Activated CD8-positive, alpha-beta T cell treated with anti-CD3 and anti-CD28 coated beads for 36 hours (primary cell): ENCODE measurements at regions not wholly inside any gene's neighbourhood (a gene's known extent, or its start where the extent isn't known, plus 50 kb on each side); places are given as distances from the start of the nearest gene placed in this dataset.

Experiments used
- ATAC-seq: fragments of 200-7000 bp; cut with Tn5 transposase; one replicate; pipeline ENCODE4 v1.10.0; 2021; ENCODE audit warnings: mild to moderate bottlenecking, moderate library complexity
- CTCF ChIA-PET: fragments of 350-600 bp; sonication (Branson Sonifier 250); formaldehyde crosslinking; loops from one replicate; lab custom pipeline; 2021; ENCODE audit warnings: antibody characterized with exemption; lab: Charles Lee
- POLR2A ChIA-PET: fragments of 350-600 bp; sonication (Branson Sonifier 250); formaldehyde crosslinking; loops from one replicate; lab custom pipeline; 2021; ENCODE audit warnings: antibody characterized with exemption; lab: Charles Lee
- DNase-seq: peaks from one replicate; pipeline ENCODE4 v3.0.0-alpha.2; 2020
- H3K27ac Mint-ChIP-seq: one replicate; pipeline ENCODE4 v1.8.0; 2021; ENCODE audit warnings: mild to moderate bottlenecking, mixed read lengths
- H3K27me3 Mint-ChIP-seq: one replicate; pipeline ENCODE4 v1.8.0; 2021; ENCODE audit warnings: mixed read lengths
- H3K36me3 Mint-ChIP-seq: one replicate; pipeline ENCODE4 v1.8.0; 2021; ENCODE audit warnings: low read depth, mixed read lengths
- H3K4me1 Mint-ChIP-seq: one replicate; pipeline ENCODE4 v1.8.0; 2021; ENCODE audit warnings: low read depth, mixed read lengths
- H3K4me3 Mint-ChIP-seq: one replicate; pipeline ENCODE4 v1.8.0; 2021; ENCODE audit warnings: mild to moderate bottlenecking, moderate library complexity, mixed read lengths
- H3K9me3 Mint-ChIP-seq: one replicate; pipeline ENCODE4 v1.8.0; 2021; ENCODE audit warnings: mixed read lengths
- CTCF ChIP-seq: fragments of 200-600 bp; IDR thresholded peaks from one replicate; pipeline ENCODE4 v1.8.0; 2022; ENCODE audit warnings: antibody characterized with exemption, mild to moderate bottlenecking
- intact Hi-C: fragments of 100-400 bp; cut with micrococcal nuclease; formaldehyde crosslinking; loops from one replicate; pipeline ENCODE4 v1.10.0; 2022

- H3K27me3 Mint-ChIP-seq: peaks cover 7% of the 10 kb centered on the region
- intact Hi-C loops: no loop called here
- no peak for TF ChIP-seq CTCF
- H3K9me3 Mint-ChIP-seq: no peaks in the 10 kb centered on the region
- ATAC-seq: no peak
- ChIA-PET POLR2A (interaction anchor here (0.6 kb wide), 1 partner anchor 730 kb away, joined by 3 read pairs; no protein-coding TSS in a partner anchor), CTCF (no interaction called here)
- no peak overlapping the region for H3K27ac Mint-ChIP-seq
- no peaks in the 10 kb centered on the region for H3K4me1 Mint-ChIP-seq
- DNase-seq: no peak
- H3K4me3 Mint-ChIP-seq: no peak overlapping the region
- no peaks in the 10 kb centered on the region for H3K36me3 Mint-ChIP-seq
These were observed 326.0 kb upstream of the C16orf82 start for GRCh38 chr16:26740771-26741170.

- ChIA-PET POLR2A (no interaction called here), CTCF (no interaction called here)
- no peak for DNase-seq
- H3K27me3 Mint-ChIP-seq: peaks cover 7% of the 10 kb centered on the region
- ATAC-seq: no peak
- no peak for TF ChIP-seq CTCF
- H3K9me3 Mint-ChIP-seq: no peaks in the 10 kb centered on the region
- no peak overlapping the region for H3K27ac Mint-ChIP-seq
- no peak overlapping the region for H3K4me3 Mint-ChIP-seq
- H3K4me1 Mint-ChIP-seq: no peaks in the 10 kb centered on the region
- intact Hi-C loops: no loop called here
- no peaks in the 10 kb centered on the region for H3K36me3 Mint-ChIP-seq
These were observed 324.7 kb upstream of the C16orf82 start for GRCh38 chr16:26742040-26742439.

- ATAC-seq: no peak
- CTCF ChIA-PET: no interaction called here
These were observed 322.3 kb upstream of the C16orf82 start for GRCh38 chr16:26744430-26744829.

GRCh38 chr16:26747760-26748159 is 319.0 kb upstream of the C16orf82 start:
- no peak overlapping the region for H3K27ac Mint-ChIP-seq
- ATAC-seq (no peak), DNase-seq (no peak)
- ChIA-PET POLR2A (no interaction called here), CTCF (interaction anchor here (0.6 kb wide), 1 partner anchor 264 kb away, joined by 3 read pairs; no protein-coding TSS in a partner anchor)
- no peak for TF ChIP-seq CTCF
- peaks cover 6% of the 10 kb centered on the region for H3K27me3 Mint-ChIP-seq
- no peaks in the 10 kb centered on the region for H3K4me1 Mint-ChIP-seq
- H3K9me3 Mint-ChIP-seq: no peaks in the 10 kb centered on the region
- H3K36me3 Mint-ChIP-seq: no peaks in the 10 kb centered on the region
- no peak overlapping the region for H3K4me3 Mint-ChIP-seq
- intact Hi-C loops: no loop called here

More at GRCh38 chr16:26744430-26744829, 322.3 kb upstream of the C16orf82 start:
- POLR2A ChIA-PET: interaction anchor here (0.6 kb wide), 1 partner anchor 214 kb away, joined by 4 read pairs; no protein-coding TSS in a partner anchor
- Mint-ChIP-seq H3K27me3 (peaks cover 6% of the 10 kb centered on the region), H3K36me3 (no peaks in the 10 kb centered on the region), H3K27ac (no peak overlapping the region), H3K9me3 (no peaks in the 10 kb centered on the region), H3K4me3 (no peak overlapping the region), H3K4me1 (no peaks in the 10 kb centered on the region)
- no peak for DNase-seq
- TF ChIP-seq CTCF: no peak
- intact Hi-C loops: no loop called here

GRCh38 chr16:26749072-26749471 is 317.7 kb upstream of the C16orf82 start:
- DNase-seq (no peak), ATAC-seq (no peak)
- intact Hi-C loops: no loop called here
- no peak overlapping the region for H3K27ac Mint-ChIP-seq
- no peaks in the 10 kb centered on the region for H3K4me1 Mint-ChIP-seq
- no peak for TF ChIP-seq CTCF
- CTCF ChIA-PET: no interaction called here
- POLR2A ChIA-PET: no interaction called here
- no peaks in the 10 kb centered on the region for H3K9me3 Mint-ChIP-seq
- no peak overlapping the region for H3K4me3 Mint-ChIP-seq
- H3K36me3 Mint-ChIP-seq: no peaks in the 10 kb centered on the region
- peaks cover 4% of the 10 kb centered on the region for H3K27me3 Mint-ChIP-seq
